ENCODE measurements at regions not wholly inside any gene's neighbourhood (a gene's known extent, or its start where the extent isn't known, plus 50 kb on each side); places are given as distances from the start of the nearest gene placed in this dataset.

DNA sequence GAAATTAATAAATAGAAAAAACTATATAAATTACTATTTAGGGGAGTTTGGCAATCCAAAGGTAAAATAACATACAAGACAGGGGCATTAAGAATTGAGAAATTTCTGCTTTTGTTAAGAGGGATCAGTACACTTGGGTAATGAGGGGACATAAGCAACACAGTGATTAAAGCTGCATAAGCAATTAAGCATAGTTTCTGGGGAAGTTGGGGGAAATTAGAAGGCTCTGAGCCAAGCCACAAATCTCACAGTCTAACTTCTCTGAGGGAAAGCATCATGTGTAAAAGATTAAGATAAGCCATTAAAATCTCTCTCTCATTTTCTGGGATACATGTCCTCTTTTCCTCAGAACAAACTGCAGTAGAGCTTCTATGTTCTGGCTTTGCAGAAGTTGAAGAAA lies 533.9 kb upstream of the LRFN5 start:
- no peaks in the 10 kb centered on the region for H3K27me3 ChIP-seq (replicated peaks; ENCODE audit: control insufficient read depth, insufficient read depth, low read length)
- no peaks in the 10 kb centered on the region for H3K9me3 ChIP-seq (ENCODE audit: control insufficient read depth, low read length)
- H3K9ac ChIP-seq (ENCODE audit: low read length), result no peak overlapping the region
- no peaks in the 10 kb centered on the region for H3K4me1 ChIP-seq (ENCODE audit: control insufficient read depth, insufficient read depth, low read length)
- H3K4me3 ChIP-seq (ENCODE audit: low read length), result no peak overlapping the region
- DNase-seq (ENCODE audit: low read depth), result no peak
- H3K36me3 ChIP-seq (ENCODE audit: control insufficient read depth, insufficient read depth, low read length, severe bottlenecking), result no peaks in the 10 kb centered on the region

DNA sequence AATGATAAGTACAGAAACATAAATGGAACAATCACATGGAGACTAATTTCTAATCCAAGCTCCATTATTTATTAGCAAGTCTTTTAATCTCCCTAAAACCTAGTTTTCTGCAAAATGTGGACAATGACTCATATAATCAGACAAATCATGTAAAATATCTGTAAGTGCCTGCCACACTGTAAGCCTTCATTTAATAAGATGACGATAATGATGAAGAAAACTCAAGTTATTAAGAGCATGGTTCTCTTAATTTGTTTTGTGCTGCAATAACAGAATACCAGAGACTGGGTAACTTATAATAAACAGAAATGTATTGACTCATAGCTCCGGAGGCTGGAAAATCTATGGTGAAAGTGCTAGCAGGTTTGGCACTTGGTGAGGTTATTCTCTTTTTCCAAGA lies 535.3 kb upstream of the LRFN5 start:
- Histone ChIP-seq H3K9me3 (ENCODE audit: control insufficient read depth, low read length) (no peaks in the 10 kb centered on the region), H3K9ac (ENCODE audit: low read length) (no peak overlapping the region), H3K36me3 (ENCODE audit: control insufficient read depth, insufficient read depth, low read length, severe bottlenecking) (no peaks in the 10 kb centered on the region), H3K27me3 (replicated peaks; ENCODE audit: control insufficient read depth, insufficient read depth, low read length) (no peaks in the 10 kb centered on the region), H3K4me3 (ENCODE audit: low read length) (no peak overlapping the region), H3K4me1 (ENCODE audit: control insufficient read depth, insufficient read depth, low read length) (no peaks in the 10 kb centered on the region)
- DNase-seq (ENCODE audit: low read depth), result no peak

DNA sequence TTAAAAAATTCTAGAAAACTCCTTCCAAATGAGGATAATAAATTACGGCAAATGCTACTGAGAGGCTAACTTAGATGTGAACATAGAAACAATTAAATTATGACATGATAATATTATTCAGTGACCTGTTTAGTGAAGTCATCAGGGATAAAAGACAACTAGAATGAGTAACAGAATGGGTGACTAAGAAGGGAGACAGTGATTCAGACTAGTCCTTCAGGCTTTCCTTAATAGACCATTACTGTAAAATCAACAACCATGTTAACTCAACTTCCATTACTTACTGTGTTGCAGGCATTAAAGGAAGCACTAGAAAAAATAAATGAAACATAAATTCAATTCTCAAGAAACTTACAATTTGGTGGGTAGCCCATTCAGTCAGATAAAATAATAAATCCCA lies 543.9 kb upstream of the LRFN5 start:
- H3K36me3 ChIP-seq (ENCODE audit: control insufficient read depth, insufficient read depth, low read length, severe bottlenecking), result no peaks in the 10 kb centered on the region
- no peaks in the 10 kb centered on the region for H3K4me1 ChIP-seq (ENCODE audit: control insufficient read depth, insufficient read depth, low read length)
- H3K27me3 ChIP-seq (replicated peaks; ENCODE audit: control insufficient read depth, insufficient read depth, low read length), result no peaks in the 10 kb centered on the region
- DNase-seq (ENCODE audit: low read depth), result no peak
- H3K4me3 ChIP-seq (ENCODE audit: low read length), result no peak overlapping the region
- H3K9me3 ChIP-seq (ENCODE audit: control insufficient read depth, low read length), result no peaks in the 10 kb centered on the region
- no peak overlapping the region for H3K9ac ChIP-seq (ENCODE audit: low read length)

DNA sequence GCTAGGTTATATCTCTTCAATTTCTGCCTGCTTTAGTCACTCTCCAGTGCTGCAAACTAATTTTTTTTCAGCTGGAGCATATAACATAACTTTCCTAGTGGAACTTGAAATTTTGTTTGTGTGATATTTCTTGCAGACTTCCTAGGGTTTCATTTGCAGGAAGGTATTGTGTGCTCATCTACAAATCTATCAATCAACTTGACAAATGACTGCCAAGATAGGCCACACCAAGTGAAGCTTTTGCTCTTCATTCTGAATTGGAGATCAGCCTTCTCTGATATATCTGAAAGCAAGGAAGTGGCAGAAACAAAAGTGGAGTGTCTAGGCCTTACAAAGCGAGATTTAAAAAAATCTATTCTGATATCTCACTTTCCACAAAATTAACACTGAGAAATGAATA lies 551.1 kb upstream of the LRFN5 start:
- no peaks in the 10 kb centered on the region for H3K4me1 ChIP-seq (ENCODE audit: control insufficient read depth, insufficient read depth, low read length)
- DNase-seq (ENCODE audit: low read depth), result no peak
- H3K9ac ChIP-seq (ENCODE audit: low read length), result no peak overlapping the region
- no peaks in the 10 kb centered on the region for H3K27me3 ChIP-seq (replicated peaks; ENCODE audit: control insufficient read depth, insufficient read depth, low read length)
- H3K4me3 ChIP-seq (ENCODE audit: low read length), result no peak overlapping the region
- no peaks in the 10 kb centered on the region for H3K9me3 ChIP-seq (ENCODE audit: control insufficient read depth, low read length)
- no peaks in the 10 kb centered on the region for H3K36me3 ChIP-seq (ENCODE audit: control insufficient read depth, insufficient read depth, low read length, severe bottlenecking)

DNA sequence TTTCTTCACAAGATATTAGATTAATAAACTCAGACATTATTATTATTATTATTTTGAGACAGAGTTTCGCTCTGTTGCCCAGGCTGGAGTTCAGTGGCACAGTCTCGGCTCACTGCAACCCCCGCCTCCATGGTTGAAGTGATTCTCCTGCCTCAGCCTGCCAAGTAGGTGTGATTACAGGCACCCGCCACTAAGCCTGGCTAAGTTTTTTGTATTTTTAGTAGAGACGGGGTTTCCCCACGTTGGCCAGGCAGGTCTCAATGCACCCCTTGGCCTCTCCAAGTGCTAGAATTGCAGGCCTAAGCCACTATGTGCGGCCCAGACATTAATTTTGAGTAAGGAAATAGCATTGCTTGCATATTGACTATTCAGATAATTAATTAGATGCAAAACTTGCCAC lies 554.9 kb upstream of the LRFN5 start:
- Histone ChIP-seq H3K9ac (ENCODE audit: low read length) (no peak overlapping the region), H3K4me1 (ENCODE audit: control insufficient read depth, insufficient read depth, low read length) (no peaks in the 10 kb centered on the region), H3K4me3 (ENCODE audit: low read length) (no peak overlapping the region), H3K36me3 (ENCODE audit: control insufficient read depth, insufficient read depth, low read length, severe bottlenecking) (no peaks in the 10 kb centered on the region), H3K27me3 (replicated peaks; ENCODE audit: control insufficient read depth, insufficient read depth, low read length) (no peaks in the 10 kb centered on the region), H3K9me3 (ENCODE audit: control insufficient read depth, low read length) (no peaks in the 10 kb centered on the region)
- no peak for DNase-seq (ENCODE audit: low read depth)

DNA sequence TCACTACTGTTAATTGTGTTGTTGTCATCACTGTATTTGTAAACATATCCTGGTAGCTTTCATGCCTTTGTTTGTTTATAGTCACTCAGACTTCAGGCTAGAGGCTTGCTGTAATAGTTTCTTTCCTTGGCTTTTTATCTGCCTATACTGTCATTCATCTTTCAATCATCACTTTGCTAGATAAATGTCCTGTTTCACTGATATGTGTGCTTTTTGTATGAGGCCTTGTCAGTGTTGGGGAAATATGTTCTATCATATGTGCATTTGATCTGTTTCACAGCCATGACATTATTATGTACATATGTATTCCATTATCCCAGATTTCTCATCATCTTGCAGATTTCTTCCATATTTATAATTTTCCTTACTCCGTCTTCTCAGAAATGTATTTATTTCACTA lies 558.9 kb upstream of the LRFN5 start:
- H3K4me3 ChIP-seq (ENCODE audit: low read length), result no peak overlapping the region
- H3K9me3 ChIP-seq (ENCODE audit: control insufficient read depth, low read length), result no peaks in the 10 kb centered on the region
- no peaks in the 10 kb centered on the region for H3K36me3 ChIP-seq (ENCODE audit: control insufficient read depth, insufficient read depth, low read length, severe bottlenecking)
- H3K9ac ChIP-seq (ENCODE audit: low read length), result no peak overlapping the region
- DNase-seq (ENCODE audit: low read depth), result no peak
- H3K4me1 ChIP-seq (ENCODE audit: control insufficient read depth, insufficient read depth, low read length), result no peaks in the 10 kb centered on the region
- H3K27me3 ChIP-seq (replicated peaks; ENCODE audit: control insufficient read depth, insufficient read depth, low read length), result no peaks in the 10 kb centered on the region

DNA sequence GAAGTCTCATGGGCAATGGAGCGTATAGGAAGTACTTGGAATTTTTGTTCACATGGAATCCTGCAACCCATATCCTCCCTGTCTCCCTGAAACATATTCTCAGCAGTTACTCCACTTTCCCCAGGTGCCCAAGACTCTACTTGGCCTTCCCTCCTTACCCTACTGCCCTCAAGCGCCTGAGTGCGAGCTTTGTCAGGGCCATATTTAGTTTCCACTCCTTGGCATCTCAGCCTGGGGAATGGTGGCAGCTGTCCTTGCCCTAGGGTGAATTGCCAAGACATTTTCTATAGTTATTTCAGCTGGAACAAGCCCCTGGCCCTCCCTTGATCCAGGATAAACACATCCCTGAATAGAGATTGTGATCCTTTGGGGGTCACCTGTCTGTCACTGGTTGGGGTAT lies 569.3 kb upstream of the LRFN5 start:
- Histone ChIP-seq H3K27me3 (replicated peaks; ENCODE audit: control insufficient read depth, insufficient read depth, low read length) (no peaks in the 10 kb centered on the region), H3K36me3 (ENCODE audit: control insufficient read depth, insufficient read depth, low read length, severe bottlenecking) (no peaks in the 10 kb centered on the region), H3K4me3 (ENCODE audit: low read length) (no peak overlapping the region), H3K9ac (ENCODE audit: low read length) (no peak overlapping the region), H3K4me1 (ENCODE audit: control insufficient read depth, insufficient read depth, low read length) (no peaks in the 10 kb centered on the region), H3K9me3 (ENCODE audit: control insufficient read depth, low read length) (peaks cover 2% of the 10 kb centered on the region)
- DNase-seq (ENCODE audit: low read depth), result no peak

DNA sequence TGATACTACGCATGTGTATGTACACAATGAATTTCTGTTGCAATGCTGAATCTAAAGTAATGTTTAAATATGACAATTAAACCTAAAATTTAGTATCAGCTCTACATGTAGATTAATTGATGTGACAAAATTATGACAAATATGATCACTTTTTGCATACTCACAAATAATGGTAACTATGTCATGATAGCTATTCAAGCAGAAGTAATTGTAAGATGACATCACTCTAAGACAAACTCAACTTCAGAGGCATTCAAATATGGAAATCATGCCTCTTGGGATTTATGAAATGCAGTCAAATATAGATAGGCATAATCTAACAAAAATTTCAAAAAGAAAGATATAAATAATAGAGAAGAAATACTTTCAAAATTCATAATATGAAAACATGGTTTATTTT lies 571.7 kb upstream of the LRFN5 start:
- no peak for DNase-seq (ENCODE audit: low read depth)
- no peak overlapping the region for H3K4me3 ChIP-seq (ENCODE audit: low read length)
- H3K4me1 ChIP-seq (ENCODE audit: control insufficient read depth, insufficient read depth, low read length), result no peaks in the 10 kb centered on the region
- H3K9ac ChIP-seq (ENCODE audit: low read length), result no peak overlapping the region
- peaks cover 8% of the 10 kb centered on the region for H3K9me3 ChIP-seq (ENCODE audit: control insufficient read depth, low read length)
- no peaks in the 10 kb centered on the region for H3K36me3 ChIP-seq (ENCODE audit: control insufficient read depth, insufficient read depth, low read length, severe bottlenecking)
- no peaks in the 10 kb centered on the region for H3K27me3 ChIP-seq (replicated peaks; ENCODE audit: control insufficient read depth, insufficient read depth, low read length)

DNA sequence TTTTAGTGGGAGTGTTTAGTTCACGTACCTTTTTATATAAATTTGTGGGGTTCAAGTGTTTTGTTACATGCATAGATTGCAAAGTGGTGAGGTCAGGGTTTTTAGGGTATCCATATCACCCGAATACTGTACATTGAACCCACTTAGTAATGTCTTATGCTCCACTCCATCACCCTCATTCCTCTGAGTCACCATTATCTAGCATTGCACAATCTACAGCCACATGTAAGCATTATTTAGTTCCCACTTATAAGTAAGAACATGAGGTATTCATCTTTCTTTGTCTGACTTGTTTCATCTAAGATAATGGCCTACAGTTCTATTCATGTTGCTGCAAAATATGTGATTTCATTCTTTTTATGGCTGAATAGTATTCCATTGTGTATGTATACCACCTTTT lies 583.7 kb upstream of the LRFN5 start:
- Histone ChIP-seq H3K36me3 (ENCODE audit: control insufficient read depth, insufficient read depth, low read length, severe bottlenecking) (no peaks in the 10 kb centered on the region), H3K27me3 (replicated peaks; ENCODE audit: control insufficient read depth, insufficient read depth, low read length) (no peaks in the 10 kb centered on the region), H3K9me3 (ENCODE audit: control insufficient read depth, low read length) (no peaks in the 10 kb centered on the region), H3K4me1 (ENCODE audit: control insufficient read depth, insufficient read depth, low read length) (no peaks in the 10 kb centered on the region), H3K4me3 (ENCODE audit: low read length) (no peak overlapping the region), H3K9ac (ENCODE audit: low read length) (no peak overlapping the region)
- DNase-seq (ENCODE audit: low read depth), result no peak

DNA sequence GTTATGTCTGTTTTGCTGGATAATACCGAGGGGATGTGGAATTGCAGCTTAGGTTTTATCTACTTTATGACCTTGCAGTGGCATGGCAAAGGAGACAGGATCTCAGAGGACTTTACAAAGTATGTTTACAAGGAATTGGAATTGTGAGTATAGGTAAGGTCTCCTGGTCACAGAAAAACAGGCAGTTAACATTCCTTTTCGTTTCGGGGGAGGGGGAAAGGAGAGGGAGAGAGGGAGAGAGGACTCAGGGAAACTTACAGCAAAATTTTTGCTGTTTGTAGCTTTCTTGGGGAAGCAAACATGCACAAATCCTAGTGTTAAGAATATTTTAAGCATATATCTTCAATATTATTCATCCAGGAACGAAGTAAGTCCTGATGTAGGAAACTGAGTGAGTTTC lies 590.5 kb upstream of the LRFN5 start:
- DNase-seq (ENCODE audit: low read depth), result no peak
- Histone ChIP-seq H3K4me1 (ENCODE audit: control insufficient read depth, insufficient read depth, low read length) (no peaks in the 10 kb centered on the region), H3K36me3 (ENCODE audit: control insufficient read depth, insufficient read depth, low read length, severe bottlenecking) (no peaks in the 10 kb centered on the region), H3K27me3 (replicated peaks; ENCODE audit: control insufficient read depth, insufficient read depth, low read length) (no peaks in the 10 kb centered on the region), H3K9ac (ENCODE audit: low read length) (no peak overlapping the region), H3K4me3 (ENCODE audit: low read length) (no peak overlapping the region), H3K9me3 (ENCODE audit: control insufficient read depth, low read length) (no peaks in the 10 kb centered on the region)

DNA sequence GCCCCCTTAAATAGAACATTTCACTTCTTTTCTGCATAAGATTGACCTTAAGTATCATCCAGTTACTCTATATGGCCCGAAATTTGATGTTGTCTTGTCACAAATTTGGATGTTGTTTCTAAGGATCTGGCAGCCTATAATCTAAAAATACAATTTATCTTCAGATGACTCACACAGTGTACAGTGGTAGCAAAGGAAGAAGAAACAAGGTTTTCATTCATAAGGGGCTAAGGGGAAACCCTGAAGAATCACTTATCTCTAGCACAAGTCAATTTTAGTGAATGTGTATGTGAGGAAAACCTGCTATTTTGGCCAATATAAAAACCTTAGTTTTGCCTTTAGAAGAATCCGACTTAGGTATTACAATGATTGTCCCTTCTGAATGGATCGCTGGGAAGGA lies 606.3 kb upstream of the LRFN5 start:
- H3K9ac ChIP-seq (ENCODE audit: low read length), result no peak overlapping the region
- no peaks in the 10 kb centered on the region for H3K9me3 ChIP-seq (ENCODE audit: control insufficient read depth, low read length)
- no peaks in the 10 kb centered on the region for H3K36me3 ChIP-seq (ENCODE audit: control insufficient read depth, insufficient read depth, low read length, severe bottlenecking)

DNA sequence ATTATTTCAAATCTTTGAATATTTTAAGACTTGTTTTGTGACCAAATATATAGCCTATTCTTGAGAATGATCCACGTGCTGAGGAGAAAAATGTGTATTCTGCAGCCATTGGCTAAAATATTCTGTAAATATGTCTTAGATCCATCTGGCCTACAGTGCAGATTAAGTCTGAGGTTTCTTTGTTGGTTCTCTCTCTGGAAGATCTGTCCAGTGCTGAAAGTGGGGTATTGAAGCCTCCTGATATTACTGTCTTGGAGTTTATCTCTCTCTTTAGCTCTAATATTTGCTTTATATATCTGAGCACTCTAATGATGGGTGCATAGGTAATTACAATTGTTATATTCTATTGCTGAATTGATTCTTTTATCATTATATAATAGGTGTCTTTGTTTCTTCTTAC lies 617.4 kb upstream of the LRFN5 start:
- Histone ChIP-seq H3K9me3 (ENCODE audit: control insufficient read depth, low read length) (no peaks in the 10 kb centered on the region), H3K27me3 (replicated peaks; ENCODE audit: control insufficient read depth, insufficient read depth, low read length) (no peaks in the 10 kb centered on the region), H3K4me3 (ENCODE audit: low read length) (no peak overlapping the region), H3K9ac (ENCODE audit: low read length) (no peak overlapping the region), H3K4me1 (ENCODE audit: control insufficient read depth, insufficient read depth, low read length) (no peaks in the 10 kb centered on the region), H3K36me3 (ENCODE audit: control insufficient read depth, insufficient read depth, low read length, severe bottlenecking) (no peaks in the 10 kb centered on the region)
- no peak for DNase-seq (ENCODE audit: low read depth)

More for the DNA sequence above, 606.3 kb upstream of the LRFN5 start:
- no peak overlapping the region for H3K4me3 ChIP-seq (ENCODE audit: low read length)
- DNase-seq (ENCODE audit: low read depth), result no peak
- no peaks in the 10 kb centered on the region for H3K27me3 ChIP-seq (replicated peaks; ENCODE audit: control insufficient read depth, insufficient read depth, low read length)
- H3K4me1 ChIP-seq (ENCODE audit: control insufficient read depth, insufficient read depth, low read length), result no peaks in the 10 kb centered on the region

Measured in adipocyte (in vitro differentiated cells).